ENCODE measurements at regions not wholly inside any gene's neighbourhood (a gene's known extent, or its start where the extent isn't known, plus 50 kb on each side); places are given as distances from the start of the nearest gene placed in this dataset.

DNA sequence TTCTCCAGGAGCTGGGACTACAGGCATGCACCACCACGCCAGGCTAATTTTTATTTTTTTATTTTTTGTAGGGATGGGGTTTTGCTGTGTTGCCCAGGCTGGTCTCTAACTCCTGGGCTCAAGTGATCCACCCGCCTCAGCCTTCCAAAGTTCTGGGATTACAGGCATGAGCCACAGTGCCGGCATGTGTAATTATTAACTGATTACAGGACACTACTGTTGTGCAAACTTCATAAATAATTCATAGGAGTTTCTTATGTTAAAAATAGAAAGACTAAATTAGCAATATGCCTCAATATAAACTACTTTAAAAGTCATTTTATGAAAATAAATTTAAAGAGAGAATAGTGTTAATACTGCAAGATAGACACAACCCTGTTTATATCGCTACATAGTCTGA is 221.9 kb downstream of the SNCA start:
- no peak for TF ChIP-seq POLR2A (IDR thresholded peaks at IDR 0.05)
- TF ChIP-seq, protein P1, sequence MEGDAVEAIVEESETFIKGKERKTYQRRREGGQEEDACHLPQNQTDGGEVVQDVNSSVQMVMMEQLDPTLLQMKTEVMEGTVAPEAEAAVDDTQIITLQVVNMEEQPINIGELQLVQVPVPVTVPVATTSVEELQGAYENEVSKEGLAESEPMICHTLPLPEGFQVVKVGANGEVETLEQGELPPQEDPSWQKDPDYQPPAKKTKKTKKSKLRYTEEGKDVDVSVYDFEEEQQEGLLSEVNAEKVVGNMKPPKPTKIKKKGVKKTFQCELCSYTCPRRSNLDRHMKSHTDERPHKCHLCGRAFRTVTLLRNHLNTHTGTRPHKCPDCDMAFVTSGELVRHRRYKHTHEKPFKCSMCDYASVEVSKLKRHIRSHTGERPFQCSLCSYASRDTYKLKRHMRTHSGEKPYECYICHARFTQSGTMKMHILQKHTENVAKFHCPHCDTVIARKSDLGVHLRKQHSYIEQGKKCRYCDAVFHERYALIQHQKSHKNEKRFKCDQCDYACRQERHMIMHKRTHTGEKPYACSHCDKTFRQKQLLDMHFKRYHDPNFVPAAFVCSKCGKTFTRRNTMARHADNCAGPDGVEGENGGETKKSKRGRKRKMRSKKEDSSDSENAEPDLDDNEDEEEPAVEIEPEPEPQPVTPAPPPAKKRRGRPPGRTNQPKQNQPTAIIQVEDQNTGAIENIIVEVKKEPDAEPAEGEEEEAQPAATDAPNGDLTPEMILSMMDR (IDR thresholded peaks at IDR 0.05): no peak

Data from thyroid gland (tissue), 4 donors.